ENCODE measurements at regions not wholly inside any gene's neighbourhood (a gene's known extent, or its start where the extent isn't known, plus 50 kb on each side); places are given as distances from the start of the nearest gene placed in this dataset.

DNA sequence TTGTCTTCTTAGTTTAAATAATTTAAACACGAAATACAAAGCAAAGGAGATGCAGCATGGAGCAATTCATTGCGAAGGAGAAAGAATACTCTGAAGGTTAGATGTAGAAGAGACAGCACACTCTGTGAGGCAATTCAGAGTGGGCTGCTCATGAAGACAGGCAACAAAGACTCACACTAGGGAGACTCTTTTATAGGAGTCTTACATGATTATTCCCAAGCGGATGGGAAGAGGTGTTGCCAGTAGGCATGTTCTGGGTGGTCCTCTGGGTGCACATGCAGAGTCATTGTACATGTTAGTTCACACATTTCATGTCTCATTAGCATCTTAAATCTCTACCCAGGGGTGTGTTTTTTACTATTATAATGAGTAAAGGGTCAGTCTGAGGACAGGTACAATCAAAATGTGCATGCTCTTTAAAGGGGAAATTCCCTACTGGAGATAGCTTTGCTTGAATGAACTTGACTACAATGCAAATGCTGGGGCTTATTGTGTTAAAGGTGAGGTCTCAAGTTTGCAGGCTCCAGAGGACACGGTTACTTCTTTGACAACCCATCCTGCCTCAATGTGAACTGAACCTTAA, 275.5 kb downstream of the CDH19 start (continued):
- TF ChIP-seq ZNF883 (CRISPR knock-in tag; IDR thresholded peaks at IDR 0.05; ENCODE audit: not compliant biosample characterization) (no peak), POGZ (CRISPR knock-in tag; IDR thresholded peaks at IDR 0.05) (no peak)

DNA sequence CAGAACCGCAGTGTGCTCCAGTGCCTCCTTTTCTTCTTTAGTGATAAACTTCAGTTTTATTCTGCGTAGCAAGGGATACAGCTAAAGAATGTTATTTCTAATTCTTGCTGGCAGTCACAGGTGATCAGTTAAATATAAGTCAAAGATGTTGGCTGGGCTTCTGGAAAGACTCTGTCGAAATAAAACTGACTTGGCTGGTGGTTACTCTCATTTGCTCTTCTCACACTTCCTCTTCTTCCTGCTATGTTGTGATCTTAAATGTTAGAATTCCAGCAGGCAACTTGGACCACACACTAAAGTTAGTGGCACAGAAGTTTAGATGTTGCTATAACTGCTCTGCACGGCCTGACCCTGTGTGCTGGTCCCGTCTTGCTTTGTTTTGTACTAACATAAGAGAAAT, 278.6 kb downstream of the CDH19 start:
- CTCF ChIA-PET (ENCODE audit: low intra/inter-chr PET ratio, low total read pairs): no interaction called here
- H3K79me2 ChIP-seq (ENCODE audit: insufficient read depth, low read length): no peaks in the 10 kb centered on the region
- ATAC-seq: no peak
- no peak overlapping the region for H3K4me2 ChIP-seq (ENCODE audit: low read depth, low read length)
- H4K20me1 ChIP-seq (ENCODE audit: insufficient read depth, low read length): no peaks in the 10 kb centered on the region
- intact Hi-C loops (cut with micrococcal nuclease; ENCODE audit: unreplicated experiment) (no loop called here), in situ Hi-C loops (cut with HindIII; ENCODE audit: extremely low pct_ligation_motif_present, low pct_unique_long_range_greater_than_20kb) (no loop called here)
- no peak for FAIRE-seq
- no peak overlapping the region for H2AFZ ChIP-seq (ENCODE audit: low read length)
- no TSS peak for BruUV-seq (replicated peaks)
- no peaks in the 10 kb centered on the region for H3K27me3 ChIP-seq (ENCODE audit: control insufficient read depth in 1 of 2, insufficient read depth in 2 of 2, low read length in 2 of 2)
- TF ChIP-seq CAMTA2 (CRISPR knock-in tag; IDR thresholded peaks at IDR 0.05; ENCODE audit: borderline replicate concordance) (no peak), CREM (IDR thresholded peaks at IDR 0.05) (no peak), CREM (CRISPR knock-in tag; IDR thresholded peaks at IDR 0.05) (no peak), ZBTB44 (CRISPR knock-in tag; IDR thresholded peaks at IDR 0.05) (no peak), ZNF326 (CRISPR knock-in tag; IDR thresholded peaks at IDR 0.05; ENCODE audit: borderline replicate concordance) (no peak), USF2 (IDR thresholded peaks at IDR 0.05; ENCODE audit: low read depth, low read length) (no peak), USF2 (CRISPR knock-in tag; IDR thresholded peaks at IDR 0.05; ENCODE audit: borderline replicate concordance) (no peak), CEBPB (IDR thresholded peaks at IDR 0.05; ENCODE audit: borderline replicate concordance, low read depth, low read length) (no peak), NR2C2 (CRISPR knock-in tag; IDR thresholded peaks at IDR 0.05; ENCODE audit: borderline replicate concordance) (no peak), ARID2 (CRISPR knock-in tag; IDR thresholded peaks at IDR 0.05; ENCODE audit: borderline replicate concordance) (no peak)
- DNase-seq (ENCODE audit: low spot score): no peak
- H3K4me1 ChIP-seq (ENCODE audit: insufficient read depth, low read length): no peaks in the 10 kb centered on the region
- H3K36me3 ChIP-seq (replicated peaks in 1 of 2; ENCODE audit: control insufficient read depth in 1 of 2, insufficient read depth in 2 of 2, low read length in 2 of 2): no peaks in the 10 kb centered on the region
- H3K27ac ChIP-seq (ENCODE audit: extremely low read length, insufficient read depth, low read length): no peak overlapping the region
- H3K9me3 ChIP-seq (ENCODE audit: low read length): no peaks in the 10 kb centered on the region
- POLR2A ChIA-PET: no interaction called here
- H3K9ac ChIP-seq (ENCODE audit: insufficient read depth, low read depth, low read length): no peak overlapping the region
- H3K4me3 ChIP-seq (replicated peaks in 1 of 3; ENCODE audit: insufficient read depth in 1 of 3, low read depth in 2 of 3, low read length in 3 of 3): no peak overlapping the region
- WGBS (ENCODE audit: low lambda C conversion rate): 7% methylated on average over 5 of the region's 5 CpGs
